ENCODE measurements at regions not wholly inside any gene's neighbourhood (a gene's known extent, or its start where the extent isn't known, plus 50 kb on each side); places are given as distances from the start of the nearest gene placed in this dataset.

DNA sequence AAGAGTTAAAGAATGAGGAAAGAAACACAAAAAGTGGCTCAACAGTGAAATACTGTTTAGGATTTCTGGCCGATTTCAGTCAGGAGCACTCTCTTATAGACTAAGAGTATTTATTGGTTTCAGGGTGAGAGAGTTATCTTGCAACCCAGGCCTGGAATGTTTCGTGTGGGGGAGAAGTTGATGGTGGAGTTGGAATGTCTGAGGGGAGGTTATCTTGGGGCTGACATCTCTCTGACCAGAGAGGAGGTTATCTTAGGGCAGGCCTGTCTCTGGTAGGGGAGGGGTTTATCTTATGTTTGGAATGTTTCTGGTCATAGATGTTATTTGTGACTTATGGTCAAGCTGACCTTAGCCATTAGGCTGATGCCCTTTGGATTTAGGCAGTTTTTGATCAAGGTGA lies 80.3 kb downstream of the HTR1B start:
- no peak for TF ChIP-seq CTCF (IDR thresholded peaks at IDR 0.05; ENCODE audit: low read depth, low read length)
- TF ChIP-seq EZH2phosphoT487 (IDR thresholded peaks at IDR 0.05; ENCODE audit: low read depth), result no peak

Measured in OCI-LY3 (cell line).